SK-N-MC (cell line): ENCODE measurements at regions not wholly inside any gene's neighbourhood (a gene's known extent, or its start where the extent isn't known, plus 50 kb on each side); places are given as distances from the start of the nearest gene placed in this dataset.

Experiments
- EZH2 ChIP-seq: fragments of 200-600 bp; sonication (generic); IDR thresholded peaks from one replicate; pipeline ENCODE4 v1.6.1; 2017; ENCODE audit warnings: antibody characterized with exemption
- FOXP2 ChIP-seq: optimal IDR thresholded peaks from 2 replicates; pipeline ENCODE3; 2011; ENCODE audit warnings: mild to moderate bottlenecking, moderate library complexity; ENCODE audit not compliant: insufficient read depth; ENCODE audit errors: extremely low read length, control extremely low read depth
- POLR2AphosphoS5 ChIP-seq: IDR thresholded peaks from 2 replicates; pipeline ENCODE4 v1.6.1; 2012; ENCODE audit warnings: mild to moderate bottlenecking, low read depth, low read length, borderline replicate concordance

DNA sequence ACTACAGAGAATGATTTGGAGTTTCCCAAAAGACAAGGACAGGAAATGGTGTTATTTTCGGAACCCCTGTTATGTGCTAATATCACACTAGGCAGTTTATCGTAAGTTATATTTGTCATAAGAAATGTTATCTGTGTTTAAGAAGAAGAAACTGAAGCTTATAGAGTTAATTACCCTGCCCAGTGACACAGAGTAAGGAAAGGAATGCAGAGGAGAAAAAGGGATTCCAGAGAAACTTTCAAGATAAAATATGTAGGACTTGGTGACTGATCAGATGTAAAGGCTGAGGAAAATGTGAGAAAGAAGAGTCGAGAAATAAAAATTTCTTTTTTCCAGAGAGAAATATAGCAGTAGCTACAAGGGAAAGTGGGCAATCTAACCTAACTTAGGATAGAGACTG, 63.5 kb upstream of the ZNF746 start:
- no peak for TF ChIP-seq EZH2
- TF ChIP-seq POLR2AphosphoS5, result no peak
- no peak for TF ChIP-seq FOXP2
